T-helper 1 cell treated with Interleukin-12 subunit alpha and Interleukin-12 subunit beta and Interleukin-4 antibody, amounts not matched to agents 30 ng/mL and 1 ng/mL, for 36 hours (primary cell): ENCODE measurements at regions not wholly inside any gene's neighbourhood (a gene's known extent, or its start where the extent isn't known, plus 50 kb on each side); places are given as distances from the start of the nearest gene placed in this dataset.

Source experiments
- intact Hi-C: fragments of 100-400 bp; cut with micrococcal nuclease; formaldehyde crosslinking; loops from one replicate; pipeline ENCODE4 v1.15.1; 2024

GRCh38 chr21:27192281-27192949 is 225.5 kb upstream of the ADAMTS5 start:
- intact Hi-C loops = no loop called here

GRCh38 chr21:27190601-27191000 is 223.7 kb upstream of the ADAMTS5 start:
- intact Hi-C loops = no loop called here

- intact Hi-C loops = no loop called here
Observed at GRCh38 chr21:27189870-27190269, 223.0 kb upstream of the ADAMTS5 start.

- intact Hi-C loops = no loop called here
Observed at GRCh38 chr21:27173053-27173452, 206.2 kb upstream of the ADAMTS5 start.

GRCh38 chr21:27171707-27172106 is 204.8 kb upstream of the ADAMTS5 start:
- intact Hi-C loops = no loop called here

- intact Hi-C loops = no loop called here
Observed at GRCh38 chr21:27168084-27168483, 201.2 kb upstream of the ADAMTS5 start.

- intact Hi-C loops = no loop called here
Observed at GRCh38 chr21:27164208-27165177, 197.6 kb upstream of the ADAMTS5 start.

GRCh38 chr21:27158967-27159366 is 192.1 kb upstream of the ADAMTS5 start:
- intact Hi-C loops = no loop called here

GRCh38 chr21:27157097-27157496 is 190.2 kb upstream of the ADAMTS5 start:
- intact Hi-C loops = no loop called here

GRCh38 chr21:27156666-27157065 is 189.8 kb upstream of the ADAMTS5 start:
- intact Hi-C loops = no loop called here

GRCh38 chr21:27155130-27155500 is 188.2 kb upstream of the ADAMTS5 start:
- intact Hi-C loops = no loop called here

- intact Hi-C loops = no loop called here
Observed at GRCh38 chr21:27154451-27155129, 187.7 kb upstream of the ADAMTS5 start.

- intact Hi-C loops = no loop called here
Observed at GRCh38 chr21:27152996-27153395, 186.1 kb upstream of the ADAMTS5 start.

- intact Hi-C loops = no loop called here
Observed at GRCh38 chr21:27149034-27149433, 182.1 kb upstream of the ADAMTS5 start.

GRCh38 chr21:27146268-27146667 is 179.4 kb upstream of the ADAMTS5 start:
- intact Hi-C loops = no loop called here

GRCh38 chr21:27145134-27145798 is 178.4 kb upstream of the ADAMTS5 start:
- intact Hi-C loops = no loop called here

- intact Hi-C loops = no loop called here
Observed at GRCh38 chr21:27143476-27143875, 176.6 kb upstream of the ADAMTS5 start.

- intact Hi-C loops = no loop called here
Observed at GRCh38 chr21:27139526-27139925, 172.6 kb upstream of the ADAMTS5 start.

GRCh38 chr21:27134516-27134915 is 167.6 kb upstream of the ADAMTS5 start:
- intact Hi-C loops = no loop called here

GRCh38 chr21:27132266-27132665 is 165.4 kb upstream of the ADAMTS5 start:
- intact Hi-C loops = no loop called here

- intact Hi-C loops = no loop called here
Observed at GRCh38 chr21:27130154-27130553, 163.3 kb upstream of the ADAMTS5 start.
